GM13976 (cell line): ENCODE measurements at regions not wholly inside any gene's neighbourhood (a gene's known extent, or its start where the extent isn't known, plus 50 kb on each side); places are given as distances from the start of the nearest gene placed in this dataset.

Experiments used
- DNase-seq: peaks from one replicate; pipeline ENCODE4 v3.0.0; 2012; ENCODE audit warnings: low spot score
- in situ Hi-C: fragments of 300-500 bp; cut with MboI; formaldehyde crosslinking; loops from one replicate; pipeline ENCODE4 v1.12.0; 2022; ENCODE audit warnings: low sequenced_read_pairs, mixed read lengths, inconsistent platforms; ENCODE audit not compliant: unreplicated experiment
- TF ChIP-seq, protein P1 (sequence below): IDR thresholded peaks from 2 replicates; pipeline ENCODE4 v1.5.1; 2012; ENCODE audit warnings: borderline replicate concordance, mild to moderate bottlenecking; ENCODE audit not compliant: insufficient read depth; ENCODE audit errors: extremely low read depth, missing control alignments, control extremely low read depth

DNA sequence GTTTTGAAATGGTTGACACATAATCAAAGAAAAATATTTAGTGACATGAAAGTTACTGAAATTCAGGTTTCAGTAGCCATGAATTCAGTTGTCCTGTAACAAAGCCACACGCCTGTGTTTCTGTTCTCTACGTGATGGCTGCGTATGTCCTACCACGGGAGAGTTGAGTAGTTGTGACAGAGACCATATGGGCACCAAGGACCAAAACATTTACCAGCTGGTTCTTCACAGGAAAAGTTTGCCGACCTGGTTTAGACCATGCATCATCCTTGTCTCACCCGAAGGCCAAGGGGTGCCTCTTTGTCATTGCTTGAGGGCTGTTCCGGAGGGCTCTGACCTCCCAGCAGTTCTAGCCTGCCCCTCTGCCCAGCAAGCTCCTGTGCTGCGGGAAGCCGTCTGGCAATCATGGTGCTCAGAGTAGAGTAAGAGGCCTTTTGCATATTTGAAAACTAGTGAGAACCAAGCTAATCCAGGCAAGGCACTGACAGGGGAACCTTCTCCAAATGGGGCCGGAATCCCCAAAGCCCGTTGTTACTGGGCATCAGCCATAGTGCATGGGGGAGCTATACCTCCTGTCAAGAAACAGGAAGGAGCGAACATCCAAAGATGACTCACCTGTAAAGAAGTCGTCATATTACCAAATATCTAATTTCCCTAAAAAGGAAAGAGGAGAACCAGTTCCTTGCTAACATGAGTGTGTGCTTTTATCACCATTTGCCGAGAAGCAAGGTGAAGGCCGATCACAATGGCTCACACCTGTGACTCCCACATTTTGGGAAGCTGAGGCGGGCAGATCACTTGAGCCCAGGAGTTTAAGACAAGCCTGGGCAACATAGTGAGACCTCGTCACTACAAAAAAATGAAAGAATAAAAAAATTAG, 92.6 kb upstream of the RAB12 start:
- no peak for DNase-seq
- TF ChIP-seq, protein P1, sequence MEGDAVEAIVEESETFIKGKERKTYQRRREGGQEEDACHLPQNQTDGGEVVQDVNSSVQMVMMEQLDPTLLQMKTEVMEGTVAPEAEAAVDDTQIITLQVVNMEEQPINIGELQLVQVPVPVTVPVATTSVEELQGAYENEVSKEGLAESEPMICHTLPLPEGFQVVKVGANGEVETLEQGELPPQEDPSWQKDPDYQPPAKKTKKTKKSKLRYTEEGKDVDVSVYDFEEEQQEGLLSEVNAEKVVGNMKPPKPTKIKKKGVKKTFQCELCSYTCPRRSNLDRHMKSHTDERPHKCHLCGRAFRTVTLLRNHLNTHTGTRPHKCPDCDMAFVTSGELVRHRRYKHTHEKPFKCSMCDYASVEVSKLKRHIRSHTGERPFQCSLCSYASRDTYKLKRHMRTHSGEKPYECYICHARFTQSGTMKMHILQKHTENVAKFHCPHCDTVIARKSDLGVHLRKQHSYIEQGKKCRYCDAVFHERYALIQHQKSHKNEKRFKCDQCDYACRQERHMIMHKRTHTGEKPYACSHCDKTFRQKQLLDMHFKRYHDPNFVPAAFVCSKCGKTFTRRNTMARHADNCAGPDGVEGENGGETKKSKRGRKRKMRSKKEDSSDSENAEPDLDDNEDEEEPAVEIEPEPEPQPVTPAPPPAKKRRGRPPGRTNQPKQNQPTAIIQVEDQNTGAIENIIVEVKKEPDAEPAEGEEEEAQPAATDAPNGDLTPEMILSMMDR = no peak
- in situ Hi-C loops = no loop called here

DNA sequence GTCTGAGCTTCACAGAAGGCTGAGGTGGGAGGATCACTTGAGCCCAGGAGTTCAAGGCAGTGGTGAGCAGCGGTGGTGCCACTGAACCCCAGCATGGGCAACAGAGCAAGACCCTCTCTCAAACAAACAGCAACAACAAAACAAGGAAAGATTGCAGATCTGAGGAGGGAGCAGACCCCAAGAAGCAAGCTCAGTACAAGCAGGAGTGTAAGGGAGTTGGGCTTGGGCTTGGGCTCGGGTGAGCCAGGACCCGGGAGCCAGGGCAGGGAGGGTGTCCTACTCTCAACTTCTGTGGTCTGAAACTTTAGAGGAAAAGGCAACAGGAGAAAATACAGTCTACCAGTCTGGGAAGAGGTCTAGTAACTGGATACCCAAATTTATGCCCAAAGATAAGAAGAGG, 92.0 kb upstream of the RAB12 start:
- in situ Hi-C loops = no loop called here

DNA sequence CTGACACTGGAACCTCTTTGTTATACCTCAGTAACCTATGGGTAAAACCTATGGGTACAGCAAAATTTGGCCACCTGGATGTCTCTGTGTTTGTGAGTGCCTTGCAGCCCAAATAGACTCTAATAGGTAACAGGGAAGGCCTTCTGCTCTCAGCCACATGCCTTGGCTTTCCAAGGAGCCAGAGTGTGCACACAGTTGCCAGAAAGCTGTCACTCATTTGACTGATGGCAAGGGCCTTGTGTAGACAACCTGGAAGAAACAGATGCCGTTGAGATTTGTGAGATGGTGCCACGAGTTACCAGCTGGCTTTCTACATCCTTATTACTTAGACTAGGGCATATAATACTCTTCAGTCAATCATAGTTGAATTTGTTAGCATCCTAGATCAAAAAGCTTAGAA, 90.1 kb upstream of the RAB12 start:
- in situ Hi-C loops = no loop called here
- TF ChIP-seq, protein P1 = no peak
- no peak for DNase-seq

More for the DNA sequence above, 92.0 kb upstream of the RAB12 start:
- DNase-seq = no peak
- TF ChIP-seq, protein P1 = no peak

DNA sequence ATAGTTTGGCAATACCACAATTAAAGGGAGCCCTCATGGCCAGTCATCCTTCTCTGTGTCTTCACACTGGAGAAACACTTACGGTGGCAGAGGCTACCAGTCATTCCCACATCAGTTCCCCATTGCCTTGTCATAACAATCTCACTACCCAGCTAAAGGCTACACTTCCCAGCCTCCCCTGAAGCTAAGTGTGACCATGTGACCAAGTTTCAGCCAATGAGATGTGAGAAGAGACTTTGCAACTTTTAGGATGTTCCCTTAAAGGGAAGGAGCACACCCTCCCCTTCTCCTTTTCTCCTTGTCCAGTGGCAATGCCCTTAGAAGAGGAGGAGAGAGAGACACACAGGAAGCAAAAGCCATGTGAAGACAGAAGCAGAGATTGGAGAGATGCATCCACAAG, 89.0 kb upstream of the RAB12 start:
- DNase-seq = no peak
- in situ Hi-C loops = no loop called here
- TF ChIP-seq, protein P1 = no peak

GRCh38 chr18:8522756-8523155, 86.5 kb upstream of the RAB12 start:
- no peak for DNase-seq
- TF ChIP-seq, protein P1 = no peak
- in situ Hi-C loops = no loop called here

DNA sequence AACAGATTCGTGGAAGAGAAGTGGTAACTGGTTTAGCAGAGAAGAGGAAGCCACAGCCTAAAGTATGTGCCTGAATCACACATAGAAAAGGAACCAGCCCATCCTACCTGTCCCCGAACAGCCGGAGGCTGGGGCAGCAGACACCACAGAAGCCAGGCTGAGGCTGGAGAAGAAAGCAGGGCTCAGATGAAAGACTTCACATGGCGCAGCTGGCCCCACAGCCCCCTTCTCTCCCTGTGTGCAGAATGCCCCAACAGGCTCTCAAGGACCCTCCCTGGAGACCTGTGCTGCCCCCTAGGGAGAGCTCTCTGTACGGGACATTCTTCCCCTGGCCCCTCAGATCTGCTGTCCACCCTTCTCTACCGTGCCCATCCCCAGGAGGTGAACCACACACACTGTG, 83.5 kb upstream of the RAB12 start:
- no peak for DNase-seq
- TF ChIP-seq, protein P1 = peak; percentile 8
- in situ Hi-C loops = no loop called here
